ENCODE measurements at regions not wholly inside any gene's neighbourhood (a gene's known extent, or its start where the extent isn't known, plus 50 kb on each side); places are given as distances from the start of the nearest gene placed in this dataset.

GRCh38 chr5:86155796-86156195 lies 461.9 kb upstream of the COX7C start:
- peaks cover 0 to 8% (median 2%) of the 10 kb centered on the region in 4 donors for H3K27me3 ChIP-seq
- H3K4me1 ChIP-seq: no peaks in the 10 kb centered on the region
- intact Hi-C loops (cut with DNase I): no loop called here
- H3K9me3 ChIP-seq: no peaks in the 10 kb centered on the region
- no peak for ATAC-seq
- H3K36me3 ChIP-seq: no peaks in the 10 kb centered on the region
- 12 to 16% methylated on average over 3 of the region's 3 CpGs for WGBS, 2 donors
- DNase-seq: no peak
- TF ChIP-seq CTCF (IDR thresholded peaks at IDR 0.05): no peak
- H3K4me3 ChIP-seq: no peak overlapping the region
- no peak for FAIRE-seq
- no peak overlapping the region for H3K27ac ChIP-seq

GRCh38 chr5:86170194-86170593 lies 447.5 kb upstream of the COX7C start:
- DNase-seq: no peak
- intact Hi-C loops (cut with DNase I): no loop called here
- Histone ChIP-seq H3K4me1 (no peaks in the 10 kb centered on the region), H3K36me3 (no peaks in the 10 kb centered on the region), H3K27ac (no peak overlapping the region), H3K4me3 (no peak overlapping the region), H3K9me3 (no peaks in the 10 kb centered on the region), H3K27me3 (no peaks in the 10 kb centered on the region)
- no peak for TF ChIP-seq CTCF (IDR thresholded peaks at IDR 0.05)
- no peak for ATAC-seq
- WGBS, 2 donors: 56 to 65% methylated on average over 1 of the region's 1 CpG
- no peak for FAIRE-seq

- H3K27me3 ChIP-seq: no peaks in the 10 kb centered on the region
- FAIRE-seq (no peak), ATAC-seq (no peak), DNase-seq (no peak)
- no peak overlapping the region for H3K4me3 ChIP-seq
- H3K27ac ChIP-seq: no peak overlapping the region
- no peaks in the 10 kb centered on the region for H3K9me3 ChIP-seq
- intact Hi-C loops (cut with DNase I): no loop called here
- H3K36me3 ChIP-seq: no peaks in the 10 kb centered on the region
- 30 to 49% methylated on average over 1 of the region's 1 CpG for whole genome bisulfite sequencing, 2 donors
- no peak for TF ChIP-seq CTCF (IDR thresholded peaks at IDR 0.05)
- H3K4me1 ChIP-seq: no peaks in the 10 kb centered on the region
Measured at GRCh38 chr5:86175224-86175623, 442.5 kb upstream of the COX7C start.

GRCh38 chr5:86199287-86199686 lies 418.5 kb upstream of the COX7C start:
- no peak for DNase-seq
- Histone ChIP-seq H3K4me3 (no peak overlapping the region), H3K9me3 (no peaks in the 10 kb centered on the region), H3K4me1 (no peaks in the 10 kb centered on the region), H3K27ac (no peak overlapping the region), H3K36me3 (no peaks in the 10 kb centered on the region), H3K27me3 (no peaks in the 10 kb centered on the region)
- ATAC-seq: no peak
- TF ChIP-seq CTCF (IDR thresholded peaks at IDR 0.05): no peak
- intact Hi-C loops (cut with DNase I): no loop called here
- FAIRE-seq: no peak

- Histone ChIP-seq H3K4me1 (no peaks in the 10 kb centered on the region), H3K36me3 (no peaks in the 10 kb centered on the region), H3K9me3 (no peaks in the 10 kb centered on the region), H3K4me3 (no peak overlapping the region), H3K27ac (no peak overlapping the region), H3K27me3 (no peaks in the 10 kb centered on the region)
- no peak for DNase-seq
- intact Hi-C loops (cut with DNase I): no loop called here
- no peak for FAIRE-seq
- ATAC-seq: no peak
- TF ChIP-seq CTCF (IDR thresholded peaks at IDR 0.05): no peak
Measured at GRCh38 chr5:86228147-86228546, 389.6 kb upstream of the COX7C start.

All from pancreas (tissue), 10 donors.